ENCODE measurements at regions not wholly inside any gene's neighbourhood (a gene's known extent, or its start where the extent isn't known, plus 50 kb on each side); places are given as distances from the start of the nearest gene placed in this dataset.

GRCh38 chr12:86801439-86801838, 545.2 kb upstream of the MGAT4C start:
- DNase-seq (ENCODE audit: low spot score, unreplicated experiment): no peak
- H3K27me3 Mint-ChIP-seq: no peaks in the 10 kb centered on the region
- no peak overlapping the region for H3K4me3 Mint-ChIP-seq (ENCODE audit: low read depth)
- no peaks in the 10 kb centered on the region for H3K36me3 Mint-ChIP-seq (ENCODE audit: insufficient read depth)
- no peaks in the 10 kb centered on the region for H3K4me1 Mint-ChIP-seq (ENCODE audit: low read depth)
- TF ChIP-seq CTCF (IDR thresholded peaks at IDR 0.05; ENCODE audit: unreplicated experiment): no peak
- no peaks in the 10 kb centered on the region for H3K9me3 Mint-ChIP-seq (ENCODE audit: low read depth)
- no peak overlapping the region for H3K27ac Mint-ChIP-seq

DNA sequence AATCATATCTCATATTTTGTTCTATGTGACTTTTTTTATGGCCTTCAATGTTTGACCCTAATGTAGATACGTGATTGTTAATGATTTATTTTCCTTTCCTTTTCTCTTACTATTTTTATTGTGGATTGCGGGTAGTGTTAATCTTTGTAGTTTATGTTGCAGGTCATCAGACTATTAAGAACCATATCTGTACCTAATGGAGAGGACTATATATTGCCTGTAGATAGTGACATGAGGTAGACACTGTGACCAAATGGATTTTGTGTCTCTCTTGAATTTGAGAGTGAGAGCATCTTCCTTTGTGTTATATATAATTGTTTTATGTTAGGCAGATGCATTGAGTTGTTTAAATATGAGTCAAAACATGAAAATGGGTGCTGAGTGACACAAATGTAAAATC, 543.4 kb upstream of the MGAT4C start:
- H3K4me1 Mint-ChIP-seq (ENCODE audit: low read depth): no peaks in the 10 kb centered on the region
- no peak for TF ChIP-seq CTCF (IDR thresholded peaks at IDR 0.05; ENCODE audit: unreplicated experiment)
- no peaks in the 10 kb centered on the region for H3K36me3 Mint-ChIP-seq (ENCODE audit: insufficient read depth)
- H3K9me3 Mint-ChIP-seq (ENCODE audit: low read depth): no peaks in the 10 kb centered on the region
- no peak for DNase-seq (ENCODE audit: low spot score, unreplicated experiment)
- no peak overlapping the region for H3K4me3 Mint-ChIP-seq (ENCODE audit: low read depth)
- H3K27me3 Mint-ChIP-seq: no peaks in the 10 kb centered on the region
- no peak overlapping the region for H3K27ac Mint-ChIP-seq

- H3K9me3 Mint-ChIP-seq (ENCODE audit: low read depth): no peaks in the 10 kb centered on the region
- no peak for TF ChIP-seq CTCF (IDR thresholded peaks at IDR 0.05; ENCODE audit: unreplicated experiment)
- no peaks in the 10 kb centered on the region for H3K27me3 Mint-ChIP-seq
- no peak overlapping the region for H3K27ac Mint-ChIP-seq
- H3K4me1 Mint-ChIP-seq (ENCODE audit: low read depth): no peaks in the 10 kb centered on the region
- no peak for DNase-seq (ENCODE audit: low spot score, unreplicated experiment)
- no peaks in the 10 kb centered on the region for H3K36me3 Mint-ChIP-seq (ENCODE audit: insufficient read depth)
- no peak overlapping the region for H3K4me3 Mint-ChIP-seq (ENCODE audit: low read depth)
Measured at GRCh38 chr12:86796550-86796949, 540.4 kb upstream of the MGAT4C start.

- no peak for DNase-seq (ENCODE audit: low spot score, unreplicated experiment)
- TF ChIP-seq CTCF (IDR thresholded peaks at IDR 0.05; ENCODE audit: unreplicated experiment): no peak
- H3K4me3 Mint-ChIP-seq (ENCODE audit: low read depth): no peak overlapping the region
- no peaks in the 10 kb centered on the region for H3K4me1 Mint-ChIP-seq (ENCODE audit: low read depth)
- no peaks in the 10 kb centered on the region for H3K27me3 Mint-ChIP-seq
- no peaks in the 10 kb centered on the region for H3K9me3 Mint-ChIP-seq (ENCODE audit: low read depth)
- no peak overlapping the region for H3K27ac Mint-ChIP-seq
- H3K36me3 Mint-ChIP-seq (ENCODE audit: insufficient read depth): no peaks in the 10 kb centered on the region
Measured at GRCh38 chr12:86788661-86789060, 532.5 kb upstream of the MGAT4C start.

DNA sequence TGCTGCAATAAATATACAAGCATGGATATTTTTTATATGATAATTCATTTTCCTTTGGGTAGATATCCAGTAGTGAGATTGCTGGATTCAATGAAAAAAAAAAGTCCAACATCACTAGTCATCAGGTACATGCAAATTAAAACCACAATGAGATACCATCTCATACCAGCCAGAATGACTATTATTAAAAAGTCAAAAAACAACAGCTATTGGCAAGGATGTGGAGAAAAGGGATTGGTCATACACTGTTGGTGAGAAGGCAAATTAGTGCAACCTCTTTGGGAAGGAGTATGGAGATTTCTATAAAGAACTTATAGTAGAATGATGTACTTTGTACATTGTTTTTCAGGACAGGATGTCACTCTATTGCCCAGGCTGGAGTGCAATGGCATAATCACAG, 531.2 kb upstream of the MGAT4C start:
- no peaks in the 10 kb centered on the region for H3K27me3 Mint-ChIP-seq
- H3K4me3 Mint-ChIP-seq (ENCODE audit: low read depth): no peak overlapping the region
- no peaks in the 10 kb centered on the region for H3K36me3 Mint-ChIP-seq (ENCODE audit: insufficient read depth)
- no peak overlapping the region for H3K27ac Mint-ChIP-seq
- no peak for DNase-seq (ENCODE audit: low spot score, unreplicated experiment)
- no peaks in the 10 kb centered on the region for H3K9me3 Mint-ChIP-seq (ENCODE audit: low read depth)
- no peaks in the 10 kb centered on the region for H3K4me1 Mint-ChIP-seq (ENCODE audit: low read depth)
- no peak for TF ChIP-seq CTCF (IDR thresholded peaks at IDR 0.05; ENCODE audit: unreplicated experiment)
